H1 (cell line): ENCODE measurements at regions not wholly inside any gene's neighbourhood (a gene's known extent, or its start where the extent isn't known, plus 50 kb on each side); places are given as distances from the start of the nearest gene placed in this dataset.

Experiments used
- CTCF ChIA-PET: fragments of 300-600 bp; sonication (Branson Sonifier 250); formaldehyde crosslinking; loops from one replicate; lab custom pipeline; 2021; ENCODE audit not compliant: partially characterized antibody; lab: Charles Lee
- POLR2A ChIA-PET: fragments of 300-600 bp; sonication (Branson Sonifier 250); formaldehyde crosslinking; loops from one replicate; lab custom pipeline; 2021; ENCODE audit warnings: inconsistent platforms; ENCODE audit not compliant: partially characterized antibody; lab: Charles Lee
- DNase-seq, 2 experiments: peaks; one replicate each; pipeline versions ENCODE4 v3.0.0 to v3.0.0-alpha.2; 2010 to 2022; ENCODE audit warnings: low spot score in 2 of 2, low read depth in 1 of 2, mixed read lengths in 1 of 2
- FAIRE-seq: peaks from 2 replicates; lab custom pipeline; 2011; peaks lifted over from hg19 to GRCh38; lab: Jason Lieb, UNC
- H2AFZ ChIP-seq: 2 replicates; pipeline ENCODE4 v1.8.1; 2012; ENCODE audit warnings: low read length, inconsistent platforms
- H2AK5ac ChIP-seq: 2 replicates; pipeline ENCODE4 v1.6.1; 2013; ENCODE audit warnings: low read depth, low read length
- H2BK120ac ChIP-seq: replicated peaks from 2 replicates; pipeline ENCODE3; 2013; ENCODE audit warnings: low read depth, low read length, inconsistent platforms
- H2BK12ac ChIP-seq: 2 replicates; pipeline ENCODE4 v1.6.1; 2013; ENCODE audit warnings: low read depth, low read length
- H2BK15ac ChIP-seq: 2 replicates; pipeline ENCODE4 v1.6.1; 2013; ENCODE audit warnings: low read length
- H2BK20ac ChIP-seq: 2 replicates; pipeline ENCODE4 v1.6.1; 2013; ENCODE audit warnings: low read length
- H2BK5ac ChIP-seq: 2 replicates; pipeline ENCODE4 v1.6.1; 2013; ENCODE audit warnings: low read depth, low read length
- H3K14ac ChIP-seq: 2 replicates; pipeline ENCODE4 v1.6.1; 2013; ENCODE audit warnings: inconsistent platforms; ENCODE audit not compliant: insufficient read length
- H3K18ac ChIP-seq: 2 replicates; pipeline ENCODE4 v1.6.1; 2013; ENCODE audit warnings: low read length; ENCODE audit errors: extremely low read depth
- H3K23ac ChIP-seq: 2 replicates; pipeline ENCODE4 v1.6.1; 2013; ENCODE audit warnings: inconsistent platforms; ENCODE audit not compliant: insufficient read length
- H3K23me2 ChIP-seq: 2 replicates; pipeline ENCODE4 v1.6.1; 2013; ENCODE audit warnings: low read depth, low read length
- H3K27ac ChIP-seq: 2 replicates; pipeline ENCODE4 v1.6.1; 2011; ENCODE audit warnings: low read depth, low read length, inconsistent platforms
- H3K27me3 ChIP-seq, 4 experiments: replicated peaks in 1 of 4; 1 replicate in 1 of 4; 2 replicates in 3 of 4; pipeline versions ENCODE4 v1.6.1 to v1.8.1; 2011 to 2013; ENCODE audit warnings: low read length in 3 of 4, mild to moderate bottlenecking in 3 of 4, inconsistent platforms in 2 of 4, mixed read lengths in 2 of 4, moderate library complexity in 1 of 4; ENCODE audit not compliant: control insufficient read depth in 3 of 4, insufficient read depth in 3 of 4; ENCODE audit errors: extremely low read depth in 1 of 4
- H3K36me3 ChIP-seq, 4 experiments: 2 replicates each; pipeline versions ENCODE4 v1.6.1 to v1.8.1; 2011 to 2013; ENCODE audit warnings: mild to moderate bottlenecking in 4 of 4, low read length in 3 of 4, moderate library complexity in 2 of 4, control low read depth in 1 of 4, inconsistent platforms in 1 of 4; ENCODE audit not compliant: insufficient read depth in 4 of 4, control insufficient read depth in 2 of 4
- H3K4ac ChIP-seq: replicated peaks from 2 replicates; pipeline ENCODE3; 2013; ENCODE audit warnings: low read length, low read depth, mixed read lengths, inconsistent platforms; ENCODE audit not compliant: insufficient read length
- H3K4me1 ChIP-seq, 4 experiments: replicated peaks in 1 of 4; 1 replicate in 1 of 4; 2 replicates in 3 of 4; pipeline versions ENCODE4 v1.6.1 to v1.8.1; 2011 to 2013; ENCODE audit warnings: low read length in 3 of 4, inconsistent platforms in 2 of 4, mixed read lengths in 1 of 4; ENCODE audit not compliant: insufficient read depth in 4 of 4, control insufficient read depth in 3 of 4
- H3K4me2 ChIP-seq, 2 experiments: 2 replicates each; pipeline versions ENCODE4 v1.6.1 to v1.8.1; 2011 to 2013; ENCODE audit warnings: low read depth in 2 of 2, low read length in 2 of 2, control low read depth in 1 of 2, inconsistent platforms in 1 of 2, mild to moderate bottlenecking in 1 of 2; ENCODE audit not compliant: insufficient read depth in 1 of 2
- H3K4me3 ChIP-seq, 4 experiments: fragments of 200-600, 300-600 bp in 1 of 4; sonication (generic), shearing (Covaris generic), sonication (Bioruptor Twin) in 1 of 4; 2 replicates each; pipeline versions ENCODE4 v1.5.1 to v1.8.1; 2011 to 2016; ENCODE audit warnings: low read length in 4 of 4, low read depth in 3 of 4, control low read depth in 2 of 4, inconsistent platforms in 2 of 4, mild to moderate bottlenecking in 2 of 4, mixed read lengths in 1 of 4, moderate library complexity in 1 of 4; ENCODE audit not compliant: insufficient read depth in 2 of 4; ENCODE audit errors: extremely low read depth in 1 of 4
- H3K56ac ChIP-seq: replicated peaks from 2 replicates; pipeline ENCODE3; 2013; ENCODE audit warnings: low read depth, mild to moderate bottlenecking, mixed read lengths, low read length, inconsistent platforms; ENCODE audit not compliant: insufficient read length
- H3K79me1 ChIP-seq: 2 replicates; pipeline ENCODE4 v1.6.1; 2013; ENCODE audit warnings: low read depth, low read length, control low read depth
- H3K79me2 ChIP-seq, 2 experiments: 2 replicates each; pipeline versions ENCODE4 v1.6.1 to v1.8.1; 2012 to 2013; ENCODE audit warnings: low read length in 2 of 2, mild to moderate bottlenecking in 2 of 2, inconsistent platforms in 1 of 2; ENCODE audit not compliant: insufficient read depth in 2 of 2, control insufficient read depth in 1 of 2
- H3K9ac ChIP-seq, 4 experiments: replicated peaks in 1 of 4; 1 replicate in 1 of 4; 2 replicates in 3 of 4; pipeline versions ENCODE4 v1.6.1 to v1.8.1; 2011 to 2013; ENCODE audit warnings: low read depth in 3 of 4, low read length in 3 of 4, control low read depth in 2 of 4, mild to moderate bottlenecking in 2 of 4, moderate library complexity in 2 of 4, inconsistent platforms in 1 of 4; ENCODE audit errors: extremely low read depth in 1 of 4
- H3K9me3 ChIP-seq, 2 experiments: 2 replicates each; pipeline versions ENCODE4 v1.6.1 to v1.8.1; 2012 to 2013; ENCODE audit warnings: mild to moderate bottlenecking in 2 of 2, moderate library complexity in 2 of 2, control low read depth in 1 of 2, inconsistent platforms in 1 of 2, low read depth in 1 of 2, low read length in 1 of 2, mixed read lengths in 1 of 2; ENCODE audit not compliant: insufficient read depth in 2 of 2
- H4K20me1 ChIP-seq, 2 experiments: replicated peaks in 1 of 2; 2 replicates each; pipeline versions ENCODE3 to v1.8.1; 2011 to 2013; ENCODE audit warnings: inconsistent platforms in 2 of 2, low read length in 2 of 2, mild to moderate bottlenecking in 1 of 2; ENCODE audit not compliant: insufficient read depth in 2 of 2, control insufficient read depth in 1 of 2
- H4K5ac ChIP-seq: 2 replicates; pipeline ENCODE4 v1.6.1; 2013; ENCODE audit warnings: low read length, low read depth, mixed read lengths, inconsistent platforms; ENCODE audit not compliant: insufficient read length
- H4K8ac ChIP-seq: 2 replicates; pipeline ENCODE4 v1.8.0; 2013; ENCODE audit warnings: mild to moderate bottlenecking, moderate library complexity, low read length, inconsistent platforms; ENCODE audit not compliant: insufficient read depth; ENCODE audit errors: extremely low read depth
- H4K91ac ChIP-seq: replicated peaks from 2 replicates; pipeline ENCODE3; 2013; ENCODE audit warnings: low read length, mixed read lengths, inconsistent platforms; ENCODE audit not compliant: insufficient read length
- BACH1 ChIP-seq: IDR thresholded peaks from 2 replicates; pipeline ENCODE4 v1.6.1; 2012; ENCODE audit warnings: low read length, improper control_type of control experiment
- CBX5 ChIP-seq: fragments of 300-800, 300-1000 bp; sonication (generic); IDR thresholded peaks from 2 replicates; pipeline ENCODE4 v1.7.1; 2016; ENCODE audit warnings: antibody characterized with exemption, low read length, low read depth
- CHD2 ChIP-seq: IDR thresholded peaks from 2 replicates; pipeline ENCODE4 v1.6.1; 2012; ENCODE audit warnings: low read length, improper control_type of control experiment
- CREB1 ChIP-seq: IDR thresholded peaks from 2 replicates; pipeline ENCODE4 v1.6.1; 2012; ENCODE audit warnings: inconsistent platforms
- KDM5A ChIP-seq: fragments of 200-600 bp; IDR thresholded peaks from 2 replicates; pipeline ENCODE4 v1.7.1; 2012; ENCODE audit warnings: mild to moderate bottlenecking, low read length, inconsistent platforms, mixed read lengths
- MAFK ChIP-seq: IDR thresholded peaks from 2 replicates; pipeline ENCODE4 v1.6.1; 2012; ENCODE audit warnings: low read depth, mild to moderate bottlenecking, improper control_type of control experiment, low read length
- NRF1 ChIP-seq: IDR thresholded peaks from 2 replicates; pipeline ENCODE4 v1.6.1; 2011; ENCODE audit warnings: mild to moderate bottlenecking, low read depth, low read length, improper control_type of control experiment
- PHF8 ChIP-seq: fragments of 200-600 bp; sonication (generic); conservative IDR thresholded peaks from 2 replicates; pipeline ENCODE4 v1.7.1; 2012; ENCODE audit warnings: low read depth, mild to moderate bottlenecking, inconsistent platforms, low read length, moderate library complexity
- RAD21 ChIP-seq, 2 experiments: IDR thresholded peaks in 1 of 2; conservative IDR thresholded peaks in 1 of 2; 2 replicates each; pipeline ENCODE4 v1.6.1; 2011; ENCODE audit warnings: low read depth in 2 of 2, low read length in 2 of 2, improper control_type of control experiment in 1 of 2, inconsistent platforms in 1 of 2, mild to moderate bottlenecking in 1 of 2, moderate library complexity in 1 of 2
- SAP30 ChIP-seq: fragments of 300-600 bp; sonication (generic); IDR thresholded peaks from 2 replicates; pipeline ENCODE4 v1.7.1; 2012; ENCODE audit warnings: low read length, moderate library complexity, mild to moderate bottlenecking, inconsistent platforms; ENCODE audit not compliant: insufficient read depth, insufficient replicate concordance
- SIX5 ChIP-seq: IDR thresholded peaks from 2 replicates; pipeline ENCODE4 v1.6.1; 2011; ENCODE audit warnings: mild to moderate bottlenecking, low read depth, low read length
- SP1 ChIP-seq: IDR thresholded peaks from 2 replicates; pipeline ENCODE4 v1.6.1; 2011; ENCODE audit warnings: low read depth, low read length
- SP4 ChIP-seq: IDR thresholded peaks from 2 replicates; pipeline ENCODE4 v1.6.1; 2012; ENCODE audit warnings: low read length, inconsistent platforms

- Histone ChIP-seq H3K14ac (no peak overlapping the region), H3K56ac (no peak overlapping the region), H3K23ac (no peak overlapping the region), H3K79me2 (no peaks in the 10 kb centered on the region), H3K27ac (no peak overlapping the region), H3K9me3 (peaks cover 4 to 10% of the 10 kb centered on the region in 2 experiments; a peak in 2 of 4 replicates), H2BK12ac (no peak overlapping the region), H4K91ac (no peak overlapping the region), H2BK15ac (no peak overlapping the region), H3K79me1 (no peaks in the 10 kb centered on the region), H3K4ac (no peak overlapping the region), H3K4me2 (no peak overlapping the region), H3K27me3 (peaks cover 0 to 1% (median 0%) of the 10 kb centered on the region in 4 experiments; a peak in 1 of 7 replicates), H2AFZ (no peak overlapping the region), H3K36me3 (no peaks in the 10 kb centered on the region), H2BK5ac (no peak overlapping the region), H3K9ac (no peak overlapping the region), H2BK120ac (no peak overlapping the region), H4K5ac (no peak overlapping the region), H3K4me1 (no peaks in the 10 kb centered on the region), H4K20me1 (no peaks in the 10 kb centered on the region), H3K23me2 (no peaks in the 10 kb centered on the region), H2BK20ac (no peak overlapping the region), H3K4me3 (no peak overlapping the region), H4K8ac (no peak overlapping the region), H2AK5ac (no peak overlapping the region), H3K18ac (no peak overlapping the region)
- DNase-seq = no peak
- TF ChIP-seq KDM5A = no peak
- TF ChIP-seq RAD21 (IDR thresholded peaks at IDR 0.05 in 1 of 2, conservative IDR thresholded peaks at IDR 0.05 in 1 of 2; ENCODE audit: low read depth in 2 of 2, low read length in 2 of 2) = no peak
- TF ChIP-seq NRF1 = no peak
- no peak for TF ChIP-seq CBX5
- TF ChIP-seq SIX5 = no peak
- no peak for TF ChIP-seq SP4
- TF ChIP-seq MAFK = no peak
- no peak for TF ChIP-seq SP1
- TF ChIP-seq CREB1 = no peak
- TF ChIP-seq SAP30 = no peak
- TF ChIP-seq CHD2 = no peak
- no peak for TF ChIP-seq BACH1
- no peak for TF ChIP-seq PHF8
- CTCF ChIA-PET = interaction anchor here (1.0 kb wide), 1 partner anchor 12 kb away, joined by 3 read pairs; no protein-coding TSS in a partner anchor
- POLR2A ChIA-PET = no interaction called here
- no peak for FAIRE-seq
These were observed 2301.3 kb upstream of the TENM3 start for GRCh38 chr4:179941911-179942310.
